ENCODE measurements at regions not wholly inside any gene's neighbourhood (a gene's known extent, or its start where the extent isn't known, plus 50 kb on each side); places are given as distances from the start of the nearest gene placed in this dataset.
A peak's percentile ranks its signal among the peaks of the same experiment; 100 is the strongest.
"Not testable (repeated sequence)": the region's sequence is repeated elsewhere in the genome, so short reads cannot be mapped to it uniquely, and the experiment has no call there.

DNA sequence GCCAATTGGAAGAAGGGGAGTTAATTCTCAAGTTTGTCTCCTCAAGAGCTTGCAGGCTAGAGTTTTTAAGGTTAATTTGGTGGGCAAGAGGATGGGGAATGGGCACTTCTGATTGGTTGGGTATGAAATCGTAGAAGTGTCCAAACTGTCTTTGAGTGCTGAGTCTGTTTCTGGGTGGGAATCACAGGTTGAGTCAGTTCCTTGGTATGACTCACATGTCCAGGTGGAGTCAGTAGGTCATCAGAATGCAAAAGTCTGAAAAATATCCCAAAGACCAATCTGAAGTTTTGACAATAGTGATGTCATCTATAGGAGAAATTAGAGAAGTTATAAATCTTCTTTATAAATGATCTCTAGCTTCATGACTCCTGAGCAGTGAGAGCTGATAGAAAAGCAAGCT, 1252.2 kb downstream of the REEP3 start:
- H3K27me3 Mint-ChIP-seq (ENCODE audit: insufficient read depth, unreplicated experiment) = no peaks in the 10 kb centered on the region
- H3K36me3 Mint-ChIP-seq (ENCODE audit: insufficient read depth, unreplicated experiment) = no peaks in the 10 kb centered on the region
- TF ChIP-seq, protein P1, sequence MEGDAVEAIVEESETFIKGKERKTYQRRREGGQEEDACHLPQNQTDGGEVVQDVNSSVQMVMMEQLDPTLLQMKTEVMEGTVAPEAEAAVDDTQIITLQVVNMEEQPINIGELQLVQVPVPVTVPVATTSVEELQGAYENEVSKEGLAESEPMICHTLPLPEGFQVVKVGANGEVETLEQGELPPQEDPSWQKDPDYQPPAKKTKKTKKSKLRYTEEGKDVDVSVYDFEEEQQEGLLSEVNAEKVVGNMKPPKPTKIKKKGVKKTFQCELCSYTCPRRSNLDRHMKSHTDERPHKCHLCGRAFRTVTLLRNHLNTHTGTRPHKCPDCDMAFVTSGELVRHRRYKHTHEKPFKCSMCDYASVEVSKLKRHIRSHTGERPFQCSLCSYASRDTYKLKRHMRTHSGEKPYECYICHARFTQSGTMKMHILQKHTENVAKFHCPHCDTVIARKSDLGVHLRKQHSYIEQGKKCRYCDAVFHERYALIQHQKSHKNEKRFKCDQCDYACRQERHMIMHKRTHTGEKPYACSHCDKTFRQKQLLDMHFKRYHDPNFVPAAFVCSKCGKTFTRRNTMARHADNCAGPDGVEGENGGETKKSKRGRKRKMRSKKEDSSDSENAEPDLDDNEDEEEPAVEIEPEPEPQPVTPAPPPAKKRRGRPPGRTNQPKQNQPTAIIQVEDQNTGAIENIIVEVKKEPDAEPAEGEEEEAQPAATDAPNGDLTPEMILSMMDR (IDR thresholded peaks at IDR 0.05; ENCODE audit: unreplicated experiment) = no peak
- no peak overlapping the region for H3K4me3 Mint-ChIP-seq (ENCODE audit: unreplicated experiment)
- DNase-seq (ENCODE audit: unreplicated experiment) = peak; percentile 5
- no peaks in the 10 kb centered on the region for H3K9me3 Mint-ChIP-seq (ENCODE audit: unreplicated experiment)
- no peak overlapping the region for H3K27ac Mint-ChIP-seq (ENCODE audit: low read depth, unreplicated experiment)
- intact Hi-C loops (cut with micrococcal nuclease) = no loop called here
- CTCF ChIA-PET = interaction anchor here (0.6 kb wide), 1 partner anchor 1038 kb away, joined by 5 read pairs; no protein-coding TSS in a partner anchor
- POLR2A ChIA-PET = no interaction called here
- no TSS peak for BruUV-seq (replicated peaks)
- H3K4me1 Mint-ChIP-seq (ENCODE audit: insufficient read depth, unreplicated experiment) = no peaks in the 10 kb centered on the region

DNA sequence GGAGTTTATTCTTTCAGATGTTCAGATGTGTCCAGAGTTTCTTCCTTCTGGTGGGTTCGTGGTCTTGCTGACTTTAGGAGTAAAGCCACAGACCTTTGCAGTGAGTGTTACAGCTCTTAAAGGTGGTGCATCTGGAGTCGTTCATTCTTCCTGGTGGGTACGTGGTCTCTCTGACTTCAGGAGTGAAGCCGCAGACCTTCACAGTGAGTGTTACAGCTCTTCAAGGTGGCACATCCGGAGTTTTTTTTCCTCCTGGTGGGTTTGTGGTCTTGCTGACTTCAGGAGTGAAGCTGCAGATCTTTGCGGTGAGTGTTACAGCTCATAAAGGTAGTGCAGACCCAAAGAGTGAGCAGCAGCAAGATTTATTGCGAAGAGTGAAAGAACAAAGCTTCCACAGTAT, 1263.2 kb downstream of the REEP3 start:
- POLR2A ChIA-PET = interaction anchor here (0.7 kb wide), 1 partner anchor 13 kb away, joined by 3 read pairs; no protein-coding TSS in a partner anchor
- H3K4me1 Mint-ChIP-seq (ENCODE audit: insufficient read depth, unreplicated experiment); H3K4me3 Mint-ChIP-seq (ENCODE audit: unreplicated experiment); CTCF ChIA-PET; H3K9me3 Mint-ChIP-seq (ENCODE audit: unreplicated experiment); H3K36me3 Mint-ChIP-seq (ENCODE audit: insufficient read depth, unreplicated experiment); BruUV-seq (replicated peaks); H3K27me3 Mint-ChIP-seq (ENCODE audit: insufficient read depth, unreplicated experiment); DNase-seq (ENCODE audit: unreplicated experiment); intact Hi-C loops (cut with micrococcal nuclease); H3K27ac Mint-ChIP-seq (ENCODE audit: low read depth, unreplicated experiment): not testable (repeated sequence)

DNA sequence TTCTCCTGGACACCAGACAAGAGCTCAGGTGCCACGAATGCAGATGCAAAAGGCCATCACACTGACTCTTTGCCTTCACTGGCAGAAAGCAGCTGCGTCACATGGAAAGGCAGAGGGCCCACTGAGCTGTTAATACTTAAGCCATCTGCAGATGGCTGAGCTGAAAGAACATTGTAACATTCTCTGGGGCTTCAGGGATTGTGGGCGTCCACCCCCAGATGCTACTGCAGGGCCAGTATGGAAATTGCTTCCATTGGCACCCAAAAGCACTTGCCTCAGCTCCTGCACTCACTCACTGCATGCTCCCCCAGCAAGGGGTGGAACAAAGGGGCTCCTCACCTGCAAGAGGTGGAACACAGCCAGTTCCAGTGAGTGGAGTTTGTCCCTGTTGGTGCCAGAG, 1264.6 kb downstream of the REEP3 start:
- no peak for DNase-seq (ENCODE audit: unreplicated experiment)
- intact Hi-C loops (cut with micrococcal nuclease) = no loop called here
- CTCF ChIA-PET = no interaction called here
- no peaks in the 10 kb centered on the region for H3K9me3 Mint-ChIP-seq (ENCODE audit: unreplicated experiment)
- no peaks in the 10 kb centered on the region for H3K4me1 Mint-ChIP-seq (ENCODE audit: insufficient read depth, unreplicated experiment)
- no peak overlapping the region for H3K27ac Mint-ChIP-seq (ENCODE audit: low read depth, unreplicated experiment)
- no peak overlapping the region for H3K4me3 Mint-ChIP-seq (ENCODE audit: unreplicated experiment)
- H3K36me3 Mint-ChIP-seq (ENCODE audit: insufficient read depth, unreplicated experiment) = no peaks in the 10 kb centered on the region
- no peaks in the 10 kb centered on the region for H3K27me3 Mint-ChIP-seq (ENCODE audit: insufficient read depth, unreplicated experiment)
- POLR2A ChIA-PET = no interaction called here
- no TSS peak for BruUV-seq (replicated peaks)
- TF ChIP-seq, protein P1 (IDR thresholded peaks at IDR 0.05; ENCODE audit: unreplicated experiment) = no peak

DNA sequence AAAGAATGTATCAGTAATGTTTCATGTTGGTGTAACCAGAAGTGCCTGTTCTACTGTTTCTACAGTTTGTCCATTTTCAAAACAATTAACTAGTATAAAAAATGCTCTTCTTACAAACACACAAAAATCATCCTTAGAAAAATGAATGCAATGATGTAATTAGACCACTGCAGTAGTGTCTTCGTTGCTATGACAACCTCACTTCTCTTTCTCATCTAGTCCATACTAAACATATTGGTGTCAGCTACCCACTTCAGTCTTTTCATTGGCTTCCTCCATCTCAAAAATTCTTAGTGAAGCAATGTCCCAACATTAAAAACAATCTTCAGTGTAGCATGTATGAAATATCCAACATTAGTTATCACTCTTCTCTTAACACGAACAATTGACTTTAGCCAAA, 1265.8 kb downstream of the REEP3 start:
- intact Hi-C loops (cut with micrococcal nuclease) = no loop called here
- H3K9me3 Mint-ChIP-seq (ENCODE audit: unreplicated experiment) = no peaks in the 10 kb centered on the region
- no peaks in the 10 kb centered on the region for H3K27me3 Mint-ChIP-seq (ENCODE audit: insufficient read depth, unreplicated experiment)
- CTCF ChIA-PET = no interaction called here
- DNase-seq (ENCODE audit: unreplicated experiment) = no peak
- BruUV-seq (replicated peaks) = no TSS peak
- no peak overlapping the region for H3K4me3 Mint-ChIP-seq (ENCODE audit: unreplicated experiment)
- TF ChIP-seq, protein P1 (IDR thresholded peaks at IDR 0.05; ENCODE audit: unreplicated experiment) = no peak
- no peaks in the 10 kb centered on the region for H3K36me3 Mint-ChIP-seq (ENCODE audit: insufficient read depth, unreplicated experiment)
- no peaks in the 10 kb centered on the region for H3K4me1 Mint-ChIP-seq (ENCODE audit: insufficient read depth, unreplicated experiment)
- POLR2A ChIA-PET = no interaction called here
- H3K27ac Mint-ChIP-seq (ENCODE audit: low read depth, unreplicated experiment) = no peak overlapping the region

DNA sequence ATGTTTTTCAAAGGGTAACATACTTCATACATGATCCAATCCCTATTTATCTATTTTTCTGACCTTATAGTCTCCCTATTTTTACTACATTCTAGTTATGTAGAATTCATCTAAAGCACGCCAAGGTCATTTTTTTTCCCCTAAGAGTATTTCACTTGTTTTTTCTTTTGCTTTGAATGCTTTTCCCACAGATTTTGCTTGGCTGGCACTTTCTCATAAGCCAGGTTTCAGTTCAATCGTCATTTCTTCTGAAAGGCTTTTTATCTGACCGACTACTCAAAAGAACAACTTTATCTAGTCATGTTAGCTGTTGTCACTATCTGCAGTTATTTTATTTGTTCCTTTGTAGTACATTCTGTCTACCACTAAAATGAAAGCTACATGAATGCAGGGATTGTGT, 1274.6 kb downstream of the REEP3 start:
- ChIA-PET CTCF (no interaction called here), POLR2A (no interaction called here)
- Mint-ChIP-seq H3K9me3 (ENCODE audit: unreplicated experiment) (no peaks in the 10 kb centered on the region), H3K27me3 (ENCODE audit: insufficient read depth, unreplicated experiment) (no peaks in the 10 kb centered on the region), H3K36me3 (ENCODE audit: insufficient read depth, unreplicated experiment) (no peaks in the 10 kb centered on the region), H3K4me3 (ENCODE audit: unreplicated experiment) (no peak overlapping the region), H3K4me1 (ENCODE audit: insufficient read depth, unreplicated experiment) (no peaks in the 10 kb centered on the region), H3K27ac (ENCODE audit: low read depth, unreplicated experiment) (no peak overlapping the region)
- TF ChIP-seq, protein P1 (IDR thresholded peaks at IDR 0.05; ENCODE audit: unreplicated experiment) = no peak
- no peak for DNase-seq (ENCODE audit: unreplicated experiment)
- no TSS peak for BruUV-seq (replicated peaks)
- intact Hi-C loops (cut with micrococcal nuclease) = no loop called here

Measured in MCF 10A (cell line).